HG03108 (cell line): ENCODE measurements at regions not wholly inside any gene's neighbourhood (a gene's known extent, or its start where the extent isn't known, plus 50 kb on each side); places are given as distances from the start of the nearest gene placed in this dataset.
"Not testable (repeated sequence)": the region's sequence is repeated elsewhere in the genome, so short reads cannot be mapped to it uniquely, and the experiment has no call there.

Experiments used
- ATAC-seq: cut with Tn5 transposase; IDR thresholded peaks from one replicate; pipeline ENCODE4 v1.9.1; 2021; ENCODE audit warnings: moderate library complexity; ENCODE audit not compliant: unreplicated experiment

DNA sequence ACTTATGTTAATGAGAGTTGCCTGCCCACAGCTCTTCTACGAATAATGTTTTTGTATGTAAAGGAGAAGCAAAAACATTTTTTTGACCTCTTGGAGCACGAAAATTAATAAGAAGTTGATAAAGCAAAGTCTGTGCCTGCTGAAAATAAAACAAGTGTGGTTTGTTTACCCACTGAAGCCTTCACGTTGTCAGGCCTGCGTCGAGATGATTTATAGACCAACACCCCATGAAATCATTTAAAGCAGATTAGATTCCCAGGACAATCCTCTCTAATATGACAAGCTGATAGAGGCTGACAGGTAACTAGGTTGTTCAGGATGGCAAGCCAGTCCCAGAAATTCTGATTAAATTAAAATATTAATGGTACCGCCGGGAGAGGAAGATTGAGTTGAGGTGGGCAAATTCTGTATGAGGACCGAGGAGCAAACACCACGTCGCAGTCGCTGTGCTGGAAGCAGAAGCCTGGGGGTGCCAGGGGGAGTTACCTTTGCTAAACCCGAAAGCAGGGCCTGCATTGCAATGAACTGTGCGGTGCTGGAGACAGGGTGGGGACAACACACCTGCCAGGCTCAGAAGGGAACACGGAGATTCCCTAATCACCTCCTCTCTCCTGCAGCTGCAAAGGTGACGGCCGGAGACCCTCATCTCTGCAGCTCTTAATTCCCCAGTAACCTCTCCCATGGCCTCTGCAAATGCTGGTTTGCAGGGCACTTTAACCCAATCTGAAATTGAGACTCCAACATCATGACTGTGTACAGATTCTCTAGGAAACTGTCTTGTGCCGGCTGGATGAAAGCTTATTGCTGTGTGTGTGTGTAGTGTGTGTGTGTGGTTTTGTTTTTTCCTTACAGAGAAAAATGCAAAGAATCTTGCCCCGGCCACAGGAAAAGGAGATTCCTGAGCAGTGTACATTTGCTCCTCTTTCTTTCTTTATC lies 2805.9 kb downstream of the RPIA start:
- ATAC-seq = not testable (repeated sequence)

DNA sequence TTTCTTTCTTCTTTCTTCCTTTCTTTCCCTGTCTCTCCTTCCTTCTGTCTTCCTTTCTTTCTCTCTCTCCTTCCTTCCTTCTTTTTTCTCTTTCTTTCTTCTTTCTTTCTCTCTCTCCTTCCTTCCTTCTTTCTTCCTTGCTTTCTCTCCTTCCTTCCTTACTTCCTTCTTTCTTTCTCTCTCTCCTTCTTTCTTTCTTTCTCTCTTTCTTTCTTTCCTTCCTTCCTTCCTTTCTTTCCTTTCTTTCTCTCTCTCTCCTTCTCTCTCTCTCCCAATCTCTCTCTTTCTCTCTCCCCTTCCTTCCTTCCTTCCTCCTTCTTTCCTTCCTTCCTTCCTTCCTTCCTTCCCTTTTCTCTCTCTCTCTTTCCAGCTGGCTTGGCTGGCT lies 2806.6 kb downstream of the RPIA start:
- ATAC-seq = not testable (repeated sequence)

GRCh38 chr2:91498513-91499250 lies 2807.2 kb downstream of the RPIA start:
- ATAC-seq = not testable (repeated sequence)

- not testable (repeated sequence) for ATAC-seq
Measured at GRCh38 chr2:91499431-91500050, 2808.1 kb downstream of the RPIA start.

DNA sequence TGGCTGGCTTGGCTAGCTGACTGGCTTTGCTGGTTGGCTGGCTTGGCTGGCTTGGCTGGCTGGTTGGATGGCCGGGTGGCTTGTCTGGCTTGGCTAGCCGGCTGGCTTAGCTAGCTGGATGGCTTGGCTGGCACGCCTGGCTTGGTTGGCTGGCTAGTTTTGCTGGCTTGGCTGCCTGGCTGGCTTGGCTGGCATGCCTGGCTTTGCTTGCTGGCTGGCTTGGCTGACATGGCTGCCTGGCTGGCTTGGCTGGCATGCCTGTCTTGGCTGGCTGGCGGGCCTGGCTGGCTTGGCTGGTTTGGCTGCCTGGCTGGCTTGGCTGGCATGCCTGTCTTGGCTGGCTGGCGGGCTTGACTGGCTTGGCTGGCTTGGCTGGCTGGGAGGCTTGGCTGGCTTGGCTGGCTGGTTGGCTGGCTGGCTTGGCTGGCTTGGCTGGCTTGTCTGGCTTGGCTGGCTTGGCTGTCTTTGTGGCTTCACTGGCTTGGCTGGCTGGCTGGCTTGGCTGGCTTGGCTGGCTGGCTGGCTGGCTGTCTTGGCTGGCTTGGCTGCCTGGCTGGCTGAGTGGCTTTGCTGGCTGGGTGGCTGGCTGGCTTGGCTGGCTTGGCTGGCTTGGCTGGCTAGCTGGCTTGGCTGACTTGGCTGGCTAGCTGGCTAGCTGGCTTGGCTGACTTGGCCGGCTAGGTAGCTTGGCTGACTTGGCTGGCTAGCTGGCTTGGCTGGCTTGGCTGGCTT lies 2808.9 kb downstream of the RPIA start:
- ATAC-seq = not testable (repeated sequence)

DNA sequence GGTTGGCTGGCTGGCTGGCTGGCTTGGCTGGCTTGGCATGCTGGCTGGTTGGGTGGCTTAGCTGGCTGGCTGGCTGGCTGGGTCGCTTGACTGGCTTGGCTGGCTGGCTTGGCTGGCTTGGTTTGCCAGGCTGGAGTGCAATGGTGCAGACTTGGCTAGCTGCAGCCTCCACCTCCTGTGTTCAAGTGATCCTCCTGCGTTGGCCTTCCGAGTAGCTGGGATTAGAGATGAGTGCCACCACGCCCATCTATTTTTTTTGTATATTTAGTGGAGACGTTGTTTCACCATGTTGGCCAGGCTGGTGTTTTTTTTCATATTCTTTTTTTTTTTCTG lies 2809.5 kb downstream of the RPIA start:
- not testable (repeated sequence) for ATAC-seq

GRCh38 chr2:91501481-91502080 lies 2810.1 kb downstream of the RPIA start:
- ATAC-seq = not testable (repeated sequence)

GRCh38 chr2:91503572-91503958 lies 2812.1 kb downstream of the RPIA start:
- not testable (repeated sequence) for ATAC-seq

DNA sequence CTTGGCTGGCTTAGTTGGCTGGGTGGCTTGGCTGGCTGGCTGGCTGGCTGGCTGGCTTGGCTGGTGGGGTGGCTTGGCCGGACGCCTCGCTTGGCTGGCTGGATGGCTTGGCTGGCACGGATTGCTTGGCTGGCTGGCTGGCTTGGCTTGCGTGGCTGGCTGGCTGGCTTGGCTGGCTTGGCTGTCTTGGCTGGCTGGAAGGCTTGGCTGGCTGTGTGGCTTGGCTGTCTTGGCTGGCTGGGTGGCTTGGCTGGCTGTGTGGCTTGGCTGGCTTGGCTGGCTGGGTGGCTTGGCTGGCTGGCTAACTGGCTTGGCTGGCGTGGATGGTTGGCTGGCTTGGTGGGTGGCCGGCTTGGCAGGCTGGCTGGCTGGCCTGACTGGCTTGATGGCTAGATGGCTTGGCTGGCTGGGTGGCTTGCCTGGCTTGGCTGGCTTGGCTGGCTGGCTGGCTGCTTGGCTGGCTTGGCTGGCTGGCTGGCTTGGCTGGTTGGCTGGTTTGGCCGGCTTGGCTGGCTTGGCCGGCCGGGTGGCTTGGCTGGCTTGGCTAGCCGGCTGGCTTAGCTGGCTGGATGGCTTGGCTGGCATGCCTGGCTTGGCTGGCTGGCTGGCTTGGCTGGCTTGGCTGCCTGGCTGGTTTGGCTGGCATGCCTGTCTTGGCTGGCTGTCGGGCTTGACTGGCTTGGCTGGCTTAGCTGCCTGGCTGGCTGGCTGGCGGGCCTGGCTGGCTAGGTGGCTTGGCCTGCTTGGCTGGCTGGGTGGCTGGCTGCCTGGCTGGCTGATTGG lies 2812.7 kb downstream of the RPIA start:
- ATAC-seq = not testable (repeated sequence)

GRCh38 chr2:91508816-91509215 lies 2817.3 kb downstream of the RPIA start:
- ATAC-seq = not testable (repeated sequence)

DNA sequence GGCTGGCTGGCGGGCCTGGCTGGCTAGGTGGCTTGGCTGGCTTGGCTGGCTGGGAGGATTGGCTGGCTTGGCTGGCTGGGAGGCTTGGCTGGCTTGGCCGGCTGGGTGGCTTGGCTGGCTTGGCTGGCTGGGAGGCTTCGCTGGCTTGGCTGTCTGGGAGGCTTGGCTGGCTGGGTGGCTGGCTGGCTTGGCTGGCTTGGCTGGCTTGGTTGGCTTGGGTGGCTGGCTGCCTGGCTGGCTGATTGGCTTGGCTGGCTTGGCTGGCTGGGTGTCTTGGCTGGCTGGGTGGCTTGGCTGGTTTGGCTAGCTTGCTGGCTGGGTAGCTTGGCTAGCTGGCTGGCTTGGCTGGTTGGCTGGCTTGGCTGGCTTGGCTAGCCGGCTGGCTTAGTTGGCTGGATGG lies 2817.8 kb downstream of the RPIA start:
- not testable (repeated sequence) for ATAC-seq

DNA sequence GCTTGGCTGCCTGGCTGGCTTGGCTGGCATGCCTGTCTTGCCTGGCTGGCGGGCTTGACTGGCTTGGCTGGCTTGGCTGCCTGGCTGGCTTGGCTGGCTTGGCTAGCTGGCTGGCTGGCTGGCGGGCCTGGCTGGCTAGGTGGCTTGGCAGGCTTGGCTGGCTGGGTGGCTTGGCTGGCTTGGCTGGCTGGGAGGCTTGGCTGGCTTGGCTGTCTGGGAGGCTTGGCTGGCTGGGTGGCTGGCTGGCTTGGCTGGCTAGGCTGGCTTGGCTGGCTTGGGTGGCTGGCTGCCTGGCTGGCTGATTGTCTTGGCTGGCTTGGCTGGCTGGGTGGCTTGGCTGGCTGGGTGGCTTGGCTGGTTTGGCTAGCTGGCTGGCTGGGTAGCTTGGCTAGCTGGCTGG lies 2819.7 kb downstream of the RPIA start:
- not testable (repeated sequence) for ATAC-seq

DNA sequence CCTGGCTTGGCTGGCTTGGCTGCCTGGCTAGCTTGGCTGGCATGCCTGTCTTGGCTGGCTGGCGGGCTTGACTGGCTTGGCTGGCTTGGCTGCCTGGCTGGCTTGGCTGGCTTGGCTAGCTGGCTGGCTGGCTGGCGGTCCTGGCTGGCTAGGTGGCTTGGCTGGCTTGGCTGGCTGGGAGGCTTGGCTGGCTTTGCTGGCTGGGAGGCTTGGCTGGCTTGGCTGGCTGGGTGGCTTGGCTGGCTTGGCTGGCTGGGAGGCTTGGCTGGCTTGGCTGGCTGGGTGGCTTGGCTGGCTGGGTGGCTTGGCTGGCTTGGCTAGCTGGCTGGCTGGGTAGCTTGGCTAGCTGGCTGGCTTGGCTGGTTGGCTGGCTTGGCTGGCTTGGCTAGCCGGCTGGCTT lies 2824.5 kb downstream of the RPIA start:
- not testable (repeated sequence) for ATAC-seq

DNA sequence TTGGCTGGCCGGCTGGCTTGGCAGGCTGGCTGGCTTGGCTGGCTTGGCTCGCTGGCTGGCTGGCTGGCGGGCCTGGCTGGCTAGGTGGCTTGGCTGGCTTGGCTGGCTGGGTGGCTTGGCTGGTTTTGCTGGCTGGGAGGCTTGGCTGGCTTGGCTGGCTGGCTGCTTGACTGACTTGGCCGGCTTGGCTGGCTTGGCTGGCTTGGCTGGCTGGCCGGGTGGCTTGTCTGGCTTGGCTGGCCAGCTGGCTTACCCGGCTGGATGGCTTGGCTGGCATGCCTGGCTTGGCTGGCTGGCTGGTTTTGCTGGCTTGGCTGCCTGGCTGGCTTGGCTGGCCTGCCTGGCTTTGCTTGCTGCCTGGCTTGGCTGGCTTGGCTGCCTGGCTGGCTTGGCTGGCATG lies 2825.2 kb downstream of the RPIA start:
- not testable (repeated sequence) for ATAC-seq

DNA sequence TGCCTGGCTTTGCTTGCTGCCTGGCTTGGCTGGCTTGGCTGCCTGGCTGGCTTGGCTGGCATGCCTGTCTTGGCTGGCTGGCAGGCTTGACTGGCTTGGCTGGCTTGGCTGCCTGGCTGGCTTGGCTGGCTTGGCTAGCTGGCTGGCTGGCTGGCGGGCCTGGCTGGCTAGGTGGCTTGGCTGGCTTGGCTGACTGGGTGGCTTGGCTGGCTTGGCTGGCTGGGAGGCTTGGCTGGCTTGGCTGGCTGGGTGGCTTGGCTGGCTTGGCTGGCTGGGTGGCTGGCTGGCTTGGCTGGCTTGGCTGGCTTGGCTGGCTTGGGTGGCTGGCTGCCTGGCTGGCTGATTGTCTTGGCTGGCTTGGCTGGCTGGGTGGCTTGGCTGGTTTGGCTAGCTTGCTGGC lies 2826.4 kb downstream of the RPIA start:
- ATAC-seq = not testable (repeated sequence)

DNA sequence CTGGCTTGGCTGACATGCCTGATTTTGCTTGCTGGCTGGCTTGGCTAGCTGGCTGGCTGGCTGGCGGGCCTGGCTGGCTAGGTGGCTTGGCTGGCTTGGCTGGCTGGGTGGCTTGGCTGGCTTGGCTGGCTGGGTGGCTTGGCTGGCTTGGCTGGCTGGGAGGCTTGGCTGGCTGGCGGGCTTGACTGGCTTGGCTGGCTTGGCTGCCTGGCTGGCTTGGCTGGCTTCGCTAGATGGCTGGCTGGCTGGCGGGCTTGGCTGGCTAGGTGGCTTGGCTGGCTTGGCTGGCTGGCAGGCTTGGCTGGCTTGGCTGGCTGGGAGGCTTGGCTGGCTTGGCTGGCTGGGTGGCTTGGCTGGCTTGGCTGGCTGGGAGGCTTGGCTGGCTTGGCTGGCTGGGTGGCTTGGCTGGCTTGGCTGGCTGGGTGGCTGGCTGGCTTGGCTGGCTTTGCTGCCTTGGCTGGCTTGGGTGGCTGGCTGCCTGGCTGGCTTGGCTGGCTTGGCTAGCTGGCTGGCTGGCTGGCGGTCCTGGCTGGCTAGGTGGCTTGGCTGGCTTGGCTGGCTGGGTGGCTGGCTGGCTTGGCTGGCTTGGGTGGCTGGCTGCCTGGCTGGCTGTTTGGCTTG lies 2827.0 kb downstream of the RPIA start:
- not testable (repeated sequence) for ATAC-seq

DNA sequence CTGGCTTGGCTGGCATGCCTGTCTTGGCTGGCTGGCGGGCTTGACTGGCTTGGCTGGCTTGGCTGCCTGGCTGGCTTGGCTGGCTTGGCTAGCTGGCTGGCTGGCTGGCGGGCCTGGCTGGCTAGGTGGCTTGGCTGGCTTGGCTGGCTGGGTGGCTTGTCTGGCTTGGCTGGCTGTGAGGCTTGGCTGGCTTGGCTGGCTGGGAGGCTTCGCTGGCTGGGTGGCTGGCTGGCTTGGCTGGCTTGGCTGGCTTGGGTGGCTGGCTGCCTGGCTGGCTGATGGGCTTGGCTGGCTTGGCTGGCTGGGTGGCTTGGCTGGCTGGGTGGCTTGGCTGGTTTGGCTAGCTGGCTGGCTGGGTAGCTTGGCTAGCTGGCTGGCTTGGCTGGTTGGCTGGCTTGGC lies 2827.9 kb downstream of the RPIA start:
- not testable (repeated sequence) for ATAC-seq

DNA sequence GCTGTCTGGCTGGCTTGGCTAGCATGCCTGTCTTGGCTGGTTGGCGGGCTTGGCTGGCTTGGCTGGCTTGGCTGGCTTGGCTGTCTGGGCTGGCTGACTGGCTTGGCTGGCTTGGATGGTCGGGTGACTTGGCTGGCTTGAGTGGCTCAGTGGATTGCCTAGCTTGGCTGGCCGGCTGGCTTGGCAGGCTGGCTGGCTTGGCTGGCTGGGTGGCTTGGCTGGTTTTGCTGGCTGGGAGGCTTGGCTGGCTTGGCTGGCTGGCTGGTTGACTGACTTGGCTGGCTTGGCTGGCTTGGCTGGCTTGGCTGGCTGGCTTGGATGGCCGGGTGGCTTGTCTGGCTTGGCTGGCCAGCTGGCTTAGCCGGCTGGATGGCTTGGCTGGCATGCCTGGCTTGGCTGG lies 2828.4 kb downstream of the RPIA start:
- not testable (repeated sequence) for ATAC-seq

GRCh38 chr2:91520523-91520922 lies 2829.1 kb downstream of the RPIA start:
- not testable (repeated sequence) for ATAC-seq
